CD14-positive monocyte (primary cell): ENCODE measurements at regions not wholly inside any gene's neighbourhood (a gene's known extent, or its start where the extent isn't known, plus 50 kb on each side); places are given as distances from the start of the nearest gene placed in this dataset.

ENCODE experiments used
- DNase-seq, 3 donors: peaks; one replicate each; pipeline ENCODE4 v3.0.0-alpha.2; 2011 to 2022
- H2AFZ ChIP-seq: 2 replicates; pipeline ENCODE4 v1.6.0; 2012; ENCODE audit warnings: mild to moderate bottlenecking, low read depth, low read length, inconsistent platforms; ENCODE audit not compliant: insufficient read depth, poor library complexity, severe bottlenecking
- H3K27ac ChIP-seq, 2 donors: 1 replicate in 1 of 2; 2 replicates in 1 of 2; pipeline ENCODE4 v1.5.1; 2012 to 2013; ENCODE audit warnings: low read length in 2 of 2, control low read depth in 1 of 2, inconsistent platforms in 1 of 2, low read depth in 1 of 2, mild to moderate bottlenecking in 1 of 2
- H3K27me3 ChIP-seq, 2 donors: one replicate each; pipeline versions ENCODE4 v1.6.0 to v1.6.1; 2011 to 2013; ENCODE audit warnings: low read length in 2 of 2; ENCODE audit not compliant: control insufficient read depth in 2 of 2, insufficient read depth in 2 of 2
- H3K36me3 ChIP-seq, 2 donors: replicated peaks in 1 of 2; 1 replicate in 1 of 2; 2 replicates in 1 of 2; pipeline versions ENCODE4 v1.5.1 to v1.6.1; 2012 to 2013; ENCODE audit warnings: low read length in 2 of 2, control low read depth in 1 of 2, inconsistent platforms in 1 of 2, mild to moderate bottlenecking in 1 of 2; ENCODE audit not compliant: insufficient read depth in 2 of 2, control insufficient read depth in 1 of 2
- H3K4me1 ChIP-seq, 2 donors: 1 replicate in 1 of 2; 2 replicates in 1 of 2; pipeline versions ENCODE4 v1.5.1 to v1.6.1; 2012 to 2013; ENCODE audit warnings: low read length in 2 of 2, control low read depth in 1 of 2, inconsistent platforms in 1 of 2, mild to moderate bottlenecking in 1 of 2, moderate library complexity in 1 of 2; ENCODE audit not compliant: insufficient read depth in 2 of 2, control insufficient read depth in 1 of 2
- H3K4me2 ChIP-seq: replicated peaks from 2 replicates; pipeline ENCODE3; 2012; ENCODE audit warnings: low read length, moderate library complexity, mild to moderate bottlenecking; ENCODE audit not compliant: poor library complexity, severe bottlenecking; ENCODE audit errors: extremely low read depth
- H3K4me3 ChIP-seq, 3 experiments: fragments of 200-600 bp in 1 of 3; sonication (generic) in 1 of 3; replicated peaks in 1 of 3; 1 replicate in 2 of 3; 2 replicates in 1 of 3; pipeline ENCODE4 v1.5.1; 2011 to 2013; ENCODE audit warnings: low read length in 3 of 3, mild to moderate bottlenecking in 3 of 3, control low read depth in 2 of 3, low read depth in 2 of 3, inconsistent platforms in 1 of 3, moderate library complexity in 1 of 3
- H3K79me2 ChIP-seq: 2 replicates; pipeline ENCODE4 v1.6.0; 2012; ENCODE audit warnings: mild to moderate bottlenecking, control low read depth, inconsistent platforms, low read length, moderate library complexity; ENCODE audit not compliant: insufficient read depth
- H3K9ac ChIP-seq: 2 replicates; pipeline ENCODE4 v1.6.0; 2017; ENCODE audit warnings: low read length, mild to moderate bottlenecking; ENCODE audit not compliant: insufficient read depth, poor library complexity, severe bottlenecking
- H3K9me3 ChIP-seq, 2 donors: replicated peaks in 1 of 2; 1 replicate in 1 of 2; 2 replicates in 1 of 2; pipeline versions ENCODE4 v1.5.1 to v1.6.1; 2012 to 2013; ENCODE audit warnings: low read length in 2 of 2, control low read depth in 1 of 2; ENCODE audit not compliant: control insufficient read depth in 1 of 2, insufficient read depth in 1 of 2
- H4K20me1 ChIP-seq: 2 replicates; pipeline ENCODE4 v1.6.0; 2012; ENCODE audit warnings: mild to moderate bottlenecking, low read length, control low read depth, moderate library complexity; ENCODE audit not compliant: insufficient read depth
- H3K27ac Mint-ChIP-seq, 7 donors: one replicate each; pipeline ENCODE4 v1.8.0; 2020; ENCODE audit warnings: mild to moderate bottlenecking in 7 of 7, mixed read lengths in 7 of 7, moderate library complexity in 6 of 7, inconsistent platforms in 2 of 7
- H3K27me3 Mint-ChIP-seq, 3 donors: one replicate each; pipeline ENCODE4 v1.8.0; 2021 to 2022; ENCODE audit warnings: low read depth in 3 of 3, mild to moderate bottlenecking in 3 of 3, mixed read lengths in 3 of 3, moderate library complexity in 3 of 3, inconsistent platforms in 1 of 3
- H3K36me3 Mint-ChIP-seq, 2 donors: one replicate each; pipeline ENCODE4 v1.8.0; 2020; ENCODE audit warnings: mixed read lengths in 2 of 2, inconsistent platforms in 1 of 2, mild to moderate bottlenecking in 1 of 2
- H3K4me1 Mint-ChIP-seq: one replicate; pipeline ENCODE4 v1.8.0; 2020; ENCODE audit warnings: mild to moderate bottlenecking, mixed read lengths
- H3K4me3 Mint-ChIP-seq, 2 donors: one replicate each; pipeline ENCODE4 v1.8.0; 2020; ENCODE audit warnings: mild to moderate bottlenecking in 2 of 2, mixed read lengths in 2 of 2, moderate library complexity in 1 of 2
- H3K9me3 Mint-ChIP-seq, 7 donors: one replicate each; pipeline ENCODE4 v1.8.0; 2020 to 2022; ENCODE audit warnings: mixed read lengths in 7 of 7, mild to moderate bottlenecking in 6 of 7, moderate library complexity in 6 of 7, inconsistent platforms in 2 of 7
- WGBS: methylation state at CpG from one replicate; pipeline ENCODE4 v1.1.5; 2013; ENCODE audit warnings: missing lambda C conversion rate; ENCODE audit not compliant: insufficient coverage; 5-methylcytosine and 5-hydroxymethylcytosine counted together
- intact Hi-C, 2 donors: fragments of 100-400 bp; cut with micrococcal nuclease; formaldehyde crosslinking; loops; one replicate each; pipeline versions ENCODE4 v1.15.0 to v1.15.1; 2023
- TF ChIP-seq, protein P1 (sequence below): fragments of 200-600 bp; IDR thresholded peaks from one replicate; pipeline ENCODE4 v1.8.0; 2022; ENCODE audit warnings: antibody characterized with exemption, mild to moderate bottlenecking

DNA sequence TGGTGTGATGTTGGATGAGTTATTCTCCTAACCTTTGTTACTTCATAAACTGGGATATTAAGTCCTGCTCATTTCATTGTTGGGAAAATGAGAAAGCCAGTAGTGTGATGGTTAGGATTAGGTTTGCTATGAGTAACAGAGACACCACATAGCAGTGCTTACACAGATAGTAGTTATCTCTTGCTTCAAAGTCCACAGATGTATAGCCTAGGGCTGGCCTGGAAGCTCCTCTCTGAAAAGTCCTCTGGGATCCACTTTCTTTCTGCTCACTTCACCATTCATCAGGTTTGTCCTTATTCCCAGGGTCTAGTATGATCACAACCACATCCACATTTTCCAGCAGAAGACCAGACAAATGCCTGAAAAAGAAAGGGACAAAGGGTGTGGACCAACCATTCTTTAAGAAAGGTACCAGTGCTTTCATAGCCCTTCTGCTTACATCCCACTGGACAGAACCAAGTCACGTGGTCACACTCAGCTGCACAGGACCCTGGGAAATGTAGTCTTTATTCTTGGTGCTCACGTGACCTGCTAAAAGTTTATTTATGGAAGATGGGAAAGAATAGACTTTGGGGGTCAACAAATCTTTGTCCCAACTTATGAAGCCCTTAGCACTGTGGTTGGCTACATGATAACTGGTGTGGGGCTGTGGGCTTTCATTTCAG lies 108.9 kb downstream of the INSIG2 start:
- TF ChIP-seq, protein P1, sequence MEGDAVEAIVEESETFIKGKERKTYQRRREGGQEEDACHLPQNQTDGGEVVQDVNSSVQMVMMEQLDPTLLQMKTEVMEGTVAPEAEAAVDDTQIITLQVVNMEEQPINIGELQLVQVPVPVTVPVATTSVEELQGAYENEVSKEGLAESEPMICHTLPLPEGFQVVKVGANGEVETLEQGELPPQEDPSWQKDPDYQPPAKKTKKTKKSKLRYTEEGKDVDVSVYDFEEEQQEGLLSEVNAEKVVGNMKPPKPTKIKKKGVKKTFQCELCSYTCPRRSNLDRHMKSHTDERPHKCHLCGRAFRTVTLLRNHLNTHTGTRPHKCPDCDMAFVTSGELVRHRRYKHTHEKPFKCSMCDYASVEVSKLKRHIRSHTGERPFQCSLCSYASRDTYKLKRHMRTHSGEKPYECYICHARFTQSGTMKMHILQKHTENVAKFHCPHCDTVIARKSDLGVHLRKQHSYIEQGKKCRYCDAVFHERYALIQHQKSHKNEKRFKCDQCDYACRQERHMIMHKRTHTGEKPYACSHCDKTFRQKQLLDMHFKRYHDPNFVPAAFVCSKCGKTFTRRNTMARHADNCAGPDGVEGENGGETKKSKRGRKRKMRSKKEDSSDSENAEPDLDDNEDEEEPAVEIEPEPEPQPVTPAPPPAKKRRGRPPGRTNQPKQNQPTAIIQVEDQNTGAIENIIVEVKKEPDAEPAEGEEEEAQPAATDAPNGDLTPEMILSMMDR: no peak
- H3K27me3 ChIP-seq: peaks cover 0 to 2% of the 10 kb centered on the region in 2 donors
- no peaks in the 10 kb centered on the region for H3K4me1 ChIP-seq
- Mint-ChIP-seq H3K36me3 (no peaks in the 10 kb centered on the region), H3K27me3 (peaks cover 10 to 17% (median 12%) of the 10 kb centered on the region in 3 donors), H3K9me3 (peaks cover 0 to 2% (median 0%) of the 10 kb centered on the region in 7 donors), H3K4me1 (no peaks in the 10 kb centered on the region), H3K4me3 (no peak overlapping the region), H3K27ac (no peak overlapping the region)
- H3K9ac ChIP-seq: no peak overlapping the region
- H2AFZ ChIP-seq: no peak overlapping the region
- no peak for DNase-seq
- no peak overlapping the region for H3K4me2 ChIP-seq
- no peaks in the 10 kb centered on the region for H3K36me3 ChIP-seq
- no peak overlapping the region for H3K27ac ChIP-seq
- H3K79me2 ChIP-seq: no peaks in the 10 kb centered on the region
- no CpG with 5 or more reads among the region's 2 CpGs for WGBS
- intact Hi-C loops: no loop called here
- no peaks in the 10 kb centered on the region for H4K20me1 ChIP-seq
- no peak overlapping the region for H3K4me3 ChIP-seq
- H3K9me3 ChIP-seq: no peaks in the 10 kb centered on the region

DNA sequence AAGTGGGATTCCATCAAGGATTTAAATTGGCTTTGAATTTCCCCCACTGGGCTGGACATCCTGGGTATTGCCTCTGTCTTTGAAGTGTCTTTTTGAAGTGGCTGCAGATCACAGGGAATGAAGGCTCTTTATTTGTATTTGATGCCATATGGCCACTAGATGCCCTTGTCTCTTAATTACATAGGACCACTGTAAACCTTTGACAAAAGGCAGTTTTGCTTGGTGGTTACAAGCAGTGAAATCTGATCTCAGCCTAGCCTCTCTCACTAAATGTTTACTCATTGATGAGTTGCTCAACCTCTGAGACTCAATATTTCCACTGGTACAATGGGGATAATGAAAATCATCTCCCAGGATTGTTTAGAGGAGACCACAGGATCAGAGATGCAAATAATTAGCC lies 102.2 kb downstream of the INSIG2 start:
- H3K4me1 Mint-ChIP-seq: peaks cover 16% of the 10 kb centered on the region
- no peaks in the 10 kb centered on the region for H3K36me3 Mint-ChIP-seq
- H3K4me3 Mint-ChIP-seq: no peak overlapping the region
- Histone ChIP-seq H2AFZ (no peak overlapping the region), H3K4me3 (no peak overlapping the region), H4K20me1 (no peaks in the 10 kb centered on the region), H3K79me2 (no peaks in the 10 kb centered on the region), H3K9me3 (no peaks in the 10 kb centered on the region), H3K4me1 (peaks cover 4 to 5% of the 10 kb centered on the region in 2 donors), H3K9ac (no peak overlapping the region), H3K27ac (no peak overlapping the region), H3K36me3 (no peaks in the 10 kb centered on the region), H3K27me3 (peaks cover 0 to 2% of the 10 kb centered on the region in 2 donors), H3K4me2 (no peak overlapping the region)
- TF ChIP-seq, protein P1: no peak
- intact Hi-C loops: no loop called here
- H3K9me3 Mint-ChIP-seq: peaks cover 0 to 1% (median 0%) of the 10 kb centered on the region in 7 donors
- DNase-seq: no peak
- H3K27me3 Mint-ChIP-seq: peaks cover 1 to 6% (median 5%) of the 10 kb centered on the region in 3 donors
- H3K27ac Mint-ChIP-seq: no peak overlapping the region
